Anterior cingulate cortex (tissue), 58 donors: ENCODE measurements at regions not wholly inside any gene's neighbourhood (a gene's known extent, or its start where the extent isn't known, plus 50 kb on each side); places are given as distances from the start of the nearest gene placed in this dataset.

ENCODE experiments used
- DNase-seq, 58 donors: peaks; one replicate each; lab custom pipeline; 2025; lab: John Stamatoyannopoulos, UW

GRCh38 chr2:223107825-223108224, 55.8 kb downstream of the KCNE4 start:
- DNase-seq: no peak

DNA sequence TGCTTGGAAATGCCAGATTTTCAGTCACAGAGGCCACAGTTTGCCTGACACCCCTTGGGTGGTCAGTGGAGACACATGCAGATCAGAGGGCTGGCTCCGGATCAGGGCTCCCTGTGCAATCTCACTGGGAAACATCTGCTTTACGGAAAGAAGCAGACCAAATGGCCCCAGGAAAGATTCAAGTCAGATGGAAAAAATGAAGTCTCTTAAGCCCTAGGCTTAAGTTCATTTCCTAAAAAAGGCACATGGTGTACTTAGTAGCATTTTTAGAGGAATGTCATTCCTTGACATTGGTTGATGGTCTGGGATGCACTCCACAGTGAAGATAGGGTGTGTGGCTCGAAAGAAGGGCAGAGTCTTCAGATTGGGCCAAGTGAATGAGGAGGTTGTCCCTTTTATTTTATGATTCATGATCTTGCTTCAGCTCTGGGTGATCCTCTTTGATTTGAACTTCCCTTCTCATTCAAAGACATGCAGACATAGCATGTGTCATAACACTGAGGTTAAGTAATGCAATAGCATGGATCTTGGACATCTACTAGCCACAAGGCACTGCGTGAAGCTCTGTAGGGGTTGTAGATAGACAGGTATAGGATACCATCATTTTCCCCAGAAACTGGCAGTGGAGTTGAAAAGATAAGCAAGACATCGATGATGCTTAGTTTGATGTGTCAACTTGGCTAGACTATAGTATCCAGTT, 56.5 kb downstream of the KCNE4 start:
- DNase-seq: no peak

DNA sequence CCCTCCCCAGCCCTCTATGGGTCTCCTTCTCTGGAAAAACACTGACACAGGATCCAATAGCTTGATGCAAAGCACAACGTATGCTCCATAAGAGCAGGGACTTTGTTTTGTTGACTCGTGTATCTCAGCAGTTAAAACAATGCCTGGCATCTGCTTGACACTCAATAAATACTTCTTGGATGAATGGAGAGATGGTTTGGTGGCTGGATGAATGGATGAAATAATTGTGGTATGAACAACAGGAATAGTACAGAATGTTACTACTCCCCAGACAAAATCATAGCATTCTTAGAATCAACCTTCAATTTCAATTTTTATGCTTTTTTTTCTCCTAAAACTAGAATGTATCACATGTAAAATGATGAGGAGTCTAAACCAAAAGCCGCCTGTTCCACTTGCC, 57.4 kb downstream of the KCNE4 start:
- DNase-seq: no peak

- no peak for DNase-seq
Observed at GRCh38 chr2:223113161-223113560, 61.2 kb downstream of the KCNE4 start.

GRCh38 chr2:223114170-223114569, 62.2 kb downstream of the KCNE4 start:
- no peak for DNase-seq

GRCh38 chr2:223114917-223115316, 62.9 kb downstream of the KCNE4 start:
- no peak for DNase-seq

DNA sequence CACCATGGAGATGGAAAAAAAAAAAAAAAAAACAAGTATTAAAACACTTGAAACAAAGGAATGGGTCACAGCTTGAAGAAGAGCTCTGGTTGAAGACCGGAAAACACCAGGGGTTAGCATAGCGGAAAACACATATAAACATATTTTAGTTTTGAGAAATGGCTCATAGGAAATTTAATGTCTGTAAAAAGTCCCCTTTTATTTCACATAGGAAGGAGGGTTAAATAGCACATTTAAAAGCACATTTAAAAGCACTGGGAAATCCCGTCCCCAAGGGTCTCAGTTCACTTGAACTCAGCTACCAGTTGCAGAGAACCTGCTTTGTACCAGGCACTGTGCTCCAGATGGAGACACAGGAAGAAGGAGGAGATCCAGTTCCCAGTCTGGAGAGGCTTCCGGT, 65.5 kb downstream of the KCNE4 start:
- no peak for DNase-seq

GRCh38 chr2:223121283-223121682, 69.3 kb downstream of the KCNE4 start:
- DNase-seq: no peak

DNA sequence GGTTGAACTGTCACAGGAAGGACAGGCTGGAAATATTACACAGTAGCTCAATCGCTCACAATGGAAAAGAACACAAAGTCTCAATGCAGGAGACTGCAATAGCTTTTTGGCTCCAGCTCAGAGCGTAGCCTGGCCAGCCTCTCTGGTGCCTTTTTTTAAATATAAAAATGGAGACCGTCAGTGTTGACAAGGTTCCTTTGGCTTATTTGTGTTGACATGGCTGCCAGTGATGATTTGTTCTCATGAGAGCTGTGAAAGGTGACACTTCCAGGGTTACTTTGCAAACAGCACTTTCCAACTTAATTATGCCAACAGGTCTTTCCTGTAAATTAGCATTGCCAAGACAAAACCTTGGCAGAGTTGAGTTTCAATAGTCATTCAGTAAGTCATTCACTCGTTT, 70.8 kb downstream of the KCNE4 start:
- peak in 3 of 58 donors; percentile 4 to 31 (median 15) for DNase-seq

DNA sequence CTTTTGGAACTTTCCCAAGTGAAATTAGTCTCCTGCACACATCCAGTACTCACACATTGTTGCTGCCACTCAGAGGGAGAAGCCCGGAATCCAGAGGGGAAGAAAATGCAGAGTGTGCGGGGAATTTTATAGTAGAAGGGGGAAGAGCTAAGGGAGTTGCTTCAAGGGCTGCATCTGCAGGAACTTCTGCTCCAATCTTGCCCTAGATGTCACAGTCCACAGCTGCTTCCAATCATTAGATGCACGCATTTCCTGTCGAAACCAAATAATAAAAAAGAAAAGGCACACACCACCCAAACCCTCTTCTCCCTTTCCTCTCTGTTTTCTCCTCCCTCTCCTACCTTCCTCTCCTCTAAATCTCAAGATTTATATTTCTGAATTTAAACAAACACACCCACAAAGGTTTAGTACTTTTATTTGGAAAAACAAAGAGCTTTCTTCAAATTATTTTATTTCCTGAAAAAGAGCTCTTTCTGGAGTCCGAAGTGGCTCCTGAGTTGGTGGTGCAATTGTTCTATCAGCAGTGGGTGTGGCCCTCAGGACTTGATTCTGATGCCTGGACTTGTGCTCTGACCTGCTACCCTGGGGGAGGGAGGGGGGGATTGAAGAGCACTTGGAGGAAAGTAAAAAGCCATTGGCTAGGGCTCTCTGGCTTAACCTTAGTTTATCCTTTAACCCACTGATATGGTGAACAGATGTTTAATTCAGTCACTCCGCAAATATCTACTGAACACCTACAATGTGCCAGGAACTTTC, 72.0 kb downstream of the KCNE4 start:
- no peak for DNase-seq

- no peak for DNase-seq
Observed at GRCh38 chr2:223141606-223142005, 89.6 kb downstream of the KCNE4 start.

DNA sequence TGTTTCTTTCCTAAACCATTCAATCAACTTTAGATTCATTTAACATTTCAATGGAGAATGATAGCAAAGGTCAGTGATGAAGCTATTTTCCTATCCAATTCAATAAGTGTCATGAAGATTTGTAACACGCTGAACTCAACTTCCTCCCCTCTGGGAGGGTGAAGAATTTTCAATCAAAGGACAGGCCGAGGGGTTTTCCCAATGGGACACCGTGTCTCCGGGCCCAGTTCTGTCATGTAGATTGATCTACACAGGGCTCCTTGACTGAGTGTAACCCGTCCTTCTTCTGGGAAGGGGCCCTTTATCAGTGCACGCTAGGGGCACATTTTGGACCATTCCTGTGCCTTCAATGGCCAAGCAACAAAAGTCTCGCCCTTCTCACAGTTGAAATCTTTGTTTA, 90.1 kb downstream of the KCNE4 start:
- no peak for DNase-seq

- DNase-seq: no peak
Observed at GRCh38 chr2:223147431-223147830, 95.4 kb downstream of the KCNE4 start.

- DNase-seq: no peak
Observed at GRCh38 chr2:223148516-223148915, 96.5 kb downstream of the KCNE4 start.

DNA sequence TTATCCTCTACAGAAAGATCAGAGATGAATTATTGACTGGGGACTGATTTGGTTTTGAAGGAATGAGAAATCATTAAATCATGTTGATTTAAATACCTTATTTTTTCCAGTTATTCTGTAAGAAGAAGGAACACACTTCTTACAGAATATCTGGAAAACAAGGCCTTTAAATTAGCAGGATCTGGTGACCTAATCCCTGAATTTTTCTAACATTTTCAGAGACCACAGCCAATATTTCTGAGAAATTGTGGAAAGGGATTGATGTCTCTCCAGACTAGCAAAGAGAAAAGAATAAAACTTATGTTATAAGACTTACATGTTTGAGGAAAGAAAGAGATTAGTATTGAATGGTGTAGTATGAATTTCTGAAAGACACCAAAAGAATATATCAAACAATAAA, 104.0 kb downstream of the KCNE4 start:
- no peak for DNase-seq

- DNase-seq: no peak
Observed at GRCh38 chr2:223161873-223162458, 110.0 kb downstream of the KCNE4 start.

DNA sequence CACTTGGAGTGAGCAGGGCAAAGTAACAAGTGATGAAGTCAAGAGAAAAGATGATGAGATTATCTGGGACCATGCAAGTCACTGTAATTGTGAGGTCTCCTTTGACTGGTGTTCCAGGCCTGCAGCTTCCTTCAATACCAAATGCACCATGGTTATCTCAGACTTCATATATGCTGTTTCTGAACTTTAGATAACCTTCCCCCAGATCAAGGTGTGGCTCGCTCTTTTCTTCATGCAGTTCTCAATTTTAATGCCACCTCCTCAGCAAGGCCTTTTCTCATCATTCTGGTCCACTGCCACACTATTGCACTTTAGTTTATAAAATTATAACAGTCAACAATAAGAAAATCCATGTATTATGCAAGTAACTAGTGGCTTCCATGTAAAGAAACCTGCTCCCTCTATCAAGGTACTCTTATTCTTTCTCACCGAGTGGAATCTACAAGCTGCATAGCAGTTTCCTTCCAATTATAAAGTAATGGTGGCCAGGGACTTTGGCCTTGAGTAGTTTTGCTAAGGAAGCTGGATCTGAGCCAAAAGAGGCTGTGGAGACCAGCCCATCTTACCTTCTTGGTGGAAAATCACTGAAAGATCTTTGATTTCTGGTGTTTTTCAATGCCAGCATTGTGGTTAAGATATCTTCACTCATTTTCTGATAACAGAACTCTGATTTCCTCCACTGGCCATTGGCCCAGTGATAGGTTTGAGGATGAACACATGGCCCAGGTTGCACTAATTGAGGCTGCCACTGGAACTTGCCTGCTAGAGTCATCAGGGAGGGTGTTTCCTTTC, 113.6 kb downstream of the KCNE4 start:
- DNase-seq: no peak

DNA sequence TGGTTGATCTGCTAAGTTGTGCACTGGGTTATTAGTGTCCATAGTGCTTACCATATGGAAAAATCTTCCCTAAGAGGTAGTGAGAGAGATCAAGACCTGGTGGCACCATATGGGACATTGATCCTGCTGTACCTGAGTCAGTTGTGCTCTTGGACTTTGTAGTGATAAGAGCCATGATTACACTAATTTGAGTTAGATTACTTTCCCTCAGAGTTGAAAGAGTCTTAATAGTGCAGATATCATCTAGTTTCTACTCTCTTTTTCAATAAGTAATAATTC, 114.2 kb downstream of the KCNE4 start:
- DNase-seq: no peak

- DNase-seq: no peak
Observed at GRCh38 chr2:223166983-223167650, 115.1 kb downstream of the KCNE4 start.

DNA sequence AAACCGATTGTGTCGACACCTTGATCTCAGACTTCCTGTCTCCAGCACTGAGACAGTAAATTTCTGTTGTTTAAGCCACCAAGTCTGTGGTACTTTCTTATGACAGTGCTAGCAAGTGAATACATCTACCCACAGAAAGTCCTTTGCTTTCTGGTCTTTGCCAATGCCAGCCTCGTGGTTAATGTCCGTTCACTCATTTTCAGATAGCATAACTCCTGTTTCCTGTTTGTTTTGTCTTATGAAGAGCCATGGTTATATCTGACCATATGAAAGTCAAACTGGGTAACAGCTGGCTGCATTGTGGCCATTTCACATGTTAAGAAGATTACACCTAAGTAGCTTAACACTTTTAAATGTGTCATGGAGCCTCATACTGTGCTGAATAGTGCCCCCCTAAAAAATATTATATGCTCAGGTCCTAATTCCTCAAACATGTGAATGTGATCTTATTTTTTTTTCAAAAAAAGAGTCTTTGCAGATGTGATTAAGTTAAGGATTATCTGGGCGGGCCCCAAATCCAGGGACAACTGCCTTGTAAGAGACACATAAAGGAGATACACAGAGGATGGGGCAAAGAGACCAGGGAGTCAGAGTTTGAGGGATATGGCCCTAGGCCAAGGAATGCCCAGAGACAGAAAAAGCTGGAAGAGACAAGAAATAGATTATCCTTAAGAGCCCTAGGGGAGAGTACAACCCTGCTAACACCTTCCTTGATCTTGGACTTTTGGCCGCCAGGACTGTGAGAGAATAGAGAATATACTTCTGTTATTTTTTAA, 118.0 kb downstream of the KCNE4 start:
- no peak for DNase-seq
